ENCODE measurements at regions not wholly inside any gene's neighbourhood (a gene's known extent, or its start where the extent isn't known, plus 50 kb on each side); places are given as distances from the start of the nearest gene placed in this dataset.

GRCh38 chr3:154003649-154004048 lies 117.5 kb upstream of the ARHGEF26 start:
- Histone ChIP-seq H3K4me1 (ENCODE audit: insufficient read depth, low read length) (no peaks in the 10 kb centered on the region), H3K9me3 (ENCODE audit: control insufficient read depth in 1 of 2, insufficient read depth in 1 of 2, low read length in 2 of 2) (no peaks in the 10 kb centered on the region), H3K4me3 (ENCODE audit: low read length) (no peak overlapping the region), H3K27ac (ENCODE audit: low read depth in 1 of 2, low read length in 2 of 2) (no peak overlapping the region), H3K36me3 (ENCODE audit: insufficient read depth, low read length) (no peaks in the 10 kb centered on the region), H3K27me3 (ENCODE audit: control insufficient read depth in 1 of 2, insufficient read depth in 2 of 2, low read length in 2 of 2) (no peaks in the 10 kb centered on the region)
- POLR2A ChIA-PET, result no interaction called here
- Mint-ChIP-seq H3K27me3 (no peaks in the 10 kb centered on the region), H3K4me1 (ENCODE audit: low read depth) (no peaks in the 10 kb centered on the region), H3K36me3 (ENCODE audit: low read depth) (no peaks in the 10 kb centered on the region), H3K9me3 (no peaks in the 10 kb centered on the region), H3K27ac (no peak overlapping the region), H3K4me3 (no peak overlapping the region)
- DNase-seq (no peak), ATAC-seq (ENCODE audit: poor library complexity) (no peak)
- intact Hi-C loops (cut with DNase I, micrococcal nuclease), result no loop called here
- TF ChIP-seq, protein P1, sequence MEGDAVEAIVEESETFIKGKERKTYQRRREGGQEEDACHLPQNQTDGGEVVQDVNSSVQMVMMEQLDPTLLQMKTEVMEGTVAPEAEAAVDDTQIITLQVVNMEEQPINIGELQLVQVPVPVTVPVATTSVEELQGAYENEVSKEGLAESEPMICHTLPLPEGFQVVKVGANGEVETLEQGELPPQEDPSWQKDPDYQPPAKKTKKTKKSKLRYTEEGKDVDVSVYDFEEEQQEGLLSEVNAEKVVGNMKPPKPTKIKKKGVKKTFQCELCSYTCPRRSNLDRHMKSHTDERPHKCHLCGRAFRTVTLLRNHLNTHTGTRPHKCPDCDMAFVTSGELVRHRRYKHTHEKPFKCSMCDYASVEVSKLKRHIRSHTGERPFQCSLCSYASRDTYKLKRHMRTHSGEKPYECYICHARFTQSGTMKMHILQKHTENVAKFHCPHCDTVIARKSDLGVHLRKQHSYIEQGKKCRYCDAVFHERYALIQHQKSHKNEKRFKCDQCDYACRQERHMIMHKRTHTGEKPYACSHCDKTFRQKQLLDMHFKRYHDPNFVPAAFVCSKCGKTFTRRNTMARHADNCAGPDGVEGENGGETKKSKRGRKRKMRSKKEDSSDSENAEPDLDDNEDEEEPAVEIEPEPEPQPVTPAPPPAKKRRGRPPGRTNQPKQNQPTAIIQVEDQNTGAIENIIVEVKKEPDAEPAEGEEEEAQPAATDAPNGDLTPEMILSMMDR (IDR thresholded peaks at IDR 0.05), result no peak
- CTCF ChIA-PET, result no interaction called here

DNA sequence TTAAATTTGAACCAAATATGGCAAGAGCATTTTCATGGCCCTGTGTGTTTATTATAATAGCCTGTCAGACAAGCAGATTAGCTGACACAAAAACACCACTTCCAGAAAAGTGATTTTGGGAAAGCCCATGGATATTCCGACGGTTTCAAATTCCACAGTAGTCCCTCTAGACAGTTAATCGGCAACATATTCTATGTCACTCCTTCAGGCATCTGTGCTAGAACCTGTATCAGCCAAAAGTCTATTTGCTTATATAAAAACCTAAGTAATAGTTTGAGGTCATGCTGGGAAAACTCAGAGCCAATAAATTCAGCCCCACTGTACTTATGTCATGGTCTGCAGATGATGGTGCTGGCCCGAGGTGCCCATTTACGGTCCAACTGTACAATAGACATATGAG lies 110.2 kb upstream of the ARHGEF26 start:
- Mint-ChIP-seq H3K27me3 (no peaks in the 10 kb centered on the region), H3K4me3 (no peak overlapping the region), H3K27ac (no peak overlapping the region), H3K9me3 (no peaks in the 10 kb centered on the region), H3K36me3 (ENCODE audit: low read depth) (no peaks in the 10 kb centered on the region), H3K4me1 (ENCODE audit: low read depth) (no peaks in the 10 kb centered on the region)
- no peaks in the 10 kb centered on the region for H3K27me3 ChIP-seq (ENCODE audit: control insufficient read depth in 1 of 2, insufficient read depth in 2 of 2, low read length in 2 of 2)
- no peaks in the 10 kb centered on the region for H3K36me3 ChIP-seq (ENCODE audit: insufficient read depth, low read length)
- DNase-seq (no peak), ATAC-seq (ENCODE audit: poor library complexity) (no peak)
- H3K9me3 ChIP-seq (ENCODE audit: control insufficient read depth in 1 of 2, insufficient read depth in 1 of 2, low read length in 2 of 2), result no peaks in the 10 kb centered on the region
- CTCF ChIA-PET, result no interaction called here
- no peaks in the 10 kb centered on the region for H3K4me1 ChIP-seq (ENCODE audit: insufficient read depth, low read length)
- H3K27ac ChIP-seq (ENCODE audit: low read depth in 1 of 2, low read length in 2 of 2), result no peak overlapping the region
- intact Hi-C loops (cut with DNase I, micrococcal nuclease), result loop anchor here in 1 of 2 experiments (10.0 kb wide), 1 partner anchor 226 kb away; no protein-coding TSS in a partner anchor
- POLR2A ChIA-PET, result no interaction called here
- H3K4me3 ChIP-seq (ENCODE audit: low read length), result no peak overlapping the region
- TF ChIP-seq, protein P1 (IDR thresholded peaks at IDR 0.05), result no peak

- ChIA-PET POLR2A (interaction anchor here (0.6 kb wide), 1 partner anchor 9 kb away, joined by 3 read pairs; no protein-coding TSS in a partner anchor), CTCF (no interaction called here)
- Histone ChIP-seq H3K4me1 (ENCODE audit: insufficient read depth, low read length) (no peaks in the 10 kb centered on the region), H3K36me3 (ENCODE audit: insufficient read depth, low read length) (no peaks in the 10 kb centered on the region), H3K9me3 (ENCODE audit: control insufficient read depth in 1 of 2, insufficient read depth in 1 of 2, low read length in 2 of 2) (no peaks in the 10 kb centered on the region), H3K27ac (ENCODE audit: low read depth in 1 of 2, low read length in 2 of 2) (no peak overlapping the region), H3K4me3 (ENCODE audit: low read length) (no peak overlapping the region), H3K27me3 (ENCODE audit: control insufficient read depth in 1 of 2, insufficient read depth in 2 of 2, low read length in 2 of 2) (no peaks in the 10 kb centered on the region)
- H3K27ac Mint-ChIP-seq, result no peak overlapping the region
- no peaks in the 10 kb centered on the region for H3K27me3 Mint-ChIP-seq
- H3K9me3 Mint-ChIP-seq, result no peaks in the 10 kb centered on the region
- no peak overlapping the region for H3K4me3 Mint-ChIP-seq
- H3K4me1 Mint-ChIP-seq (ENCODE audit: low read depth), result no peaks in the 10 kb centered on the region
- intact Hi-C loops (cut with DNase I, micrococcal nuclease), result loop anchor here in 1 of 2 experiments (10.0 kb wide), 1 partner anchor 229 kb away; no protein-coding TSS in a partner anchor
- ATAC-seq (ENCODE audit: poor library complexity), result no peak
- no peaks in the 10 kb centered on the region for H3K36me3 Mint-ChIP-seq (ENCODE audit: low read depth)
- no peak for DNase-seq
- TF ChIP-seq, protein P1 (IDR thresholded peaks at IDR 0.05), result no peak
Observed at GRCh38 chr3:154013736-154014135, 107.5 kb upstream of the ARHGEF26 start.
